22Rv1 (cell line): ENCODE measurements at regions not wholly inside any gene's neighbourhood (a gene's known extent, or its start where the extent isn't known, plus 50 kb on each side); places are given as distances from the start of the nearest gene placed in this dataset.

Experiments used
- ZFX ChIP-seq: fragments of 450-650 bp; IDR thresholded peaks from 2 replicates; pipeline ENCODE4 v1.6.1; 2017; ENCODE audit warnings: antibody characterized with exemption, borderline replicate concordance
- TF ChIP-seq, protein P1 (sequence below): fragments of 450-650 bp; IDR thresholded peaks from 2 replicates; pipeline ENCODE4 v1.5.1; 2017; ENCODE audit warnings: mild to moderate bottlenecking

DNA sequence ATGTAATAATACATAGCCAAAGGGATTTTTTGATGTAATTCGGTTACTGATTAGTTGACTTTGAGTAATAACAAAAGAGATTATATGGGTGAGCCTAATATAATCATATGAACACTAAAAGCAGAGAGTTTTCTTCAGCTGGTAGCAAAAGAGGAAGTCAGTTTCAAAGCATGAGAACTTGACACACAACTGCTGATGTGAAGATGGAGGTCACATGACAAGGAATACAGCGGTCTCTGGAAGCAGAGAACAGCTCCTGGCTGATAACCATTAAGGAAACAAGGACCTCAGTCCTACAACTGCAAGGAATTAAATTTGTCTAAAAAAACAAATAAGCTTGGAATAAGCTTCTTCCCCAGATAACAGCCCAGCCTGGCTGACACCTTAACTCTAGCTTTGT is 119.1 kb upstream of the PRNP start:
- TF ChIP-seq, protein P1, sequence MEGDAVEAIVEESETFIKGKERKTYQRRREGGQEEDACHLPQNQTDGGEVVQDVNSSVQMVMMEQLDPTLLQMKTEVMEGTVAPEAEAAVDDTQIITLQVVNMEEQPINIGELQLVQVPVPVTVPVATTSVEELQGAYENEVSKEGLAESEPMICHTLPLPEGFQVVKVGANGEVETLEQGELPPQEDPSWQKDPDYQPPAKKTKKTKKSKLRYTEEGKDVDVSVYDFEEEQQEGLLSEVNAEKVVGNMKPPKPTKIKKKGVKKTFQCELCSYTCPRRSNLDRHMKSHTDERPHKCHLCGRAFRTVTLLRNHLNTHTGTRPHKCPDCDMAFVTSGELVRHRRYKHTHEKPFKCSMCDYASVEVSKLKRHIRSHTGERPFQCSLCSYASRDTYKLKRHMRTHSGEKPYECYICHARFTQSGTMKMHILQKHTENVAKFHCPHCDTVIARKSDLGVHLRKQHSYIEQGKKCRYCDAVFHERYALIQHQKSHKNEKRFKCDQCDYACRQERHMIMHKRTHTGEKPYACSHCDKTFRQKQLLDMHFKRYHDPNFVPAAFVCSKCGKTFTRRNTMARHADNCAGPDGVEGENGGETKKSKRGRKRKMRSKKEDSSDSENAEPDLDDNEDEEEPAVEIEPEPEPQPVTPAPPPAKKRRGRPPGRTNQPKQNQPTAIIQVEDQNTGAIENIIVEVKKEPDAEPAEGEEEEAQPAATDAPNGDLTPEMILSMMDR, result no peak
- TF ChIP-seq ZFX, result no peak
